ENCODE measurements at regions not wholly inside any gene's neighbourhood (a gene's known extent, or its start where the extent isn't known, plus 50 kb on each side); places are given as distances from the start of the nearest gene placed in this dataset.

- Histone ChIP-seq H3K9ac (ENCODE audit: insufficient read depth, low read depth, low read length) (no peak overlapping the region), H3K79me2 (ENCODE audit: insufficient read depth, low read length) (no peaks in the 10 kb centered on the region), H4K20me1 (ENCODE audit: insufficient read depth, low read length) (no peaks in the 10 kb centered on the region), H3K27me3 (ENCODE audit: control insufficient read depth in 1 of 2, insufficient read depth in 2 of 2, low read length in 2 of 2) (no peaks in the 10 kb centered on the region; a peak in 1 of 5 replicates), H3K9me3 (ENCODE audit: low read length) (no peaks in the 10 kb centered on the region), H2AFZ (ENCODE audit: low read length) (no peak overlapping the region), H3K4me2 (ENCODE audit: low read depth, low read length) (no peak overlapping the region), H3K4me3 (replicated peaks in 1 of 3; ENCODE audit: insufficient read depth in 1 of 3, low read depth in 2 of 3, low read length in 3 of 3) (no peak overlapping the region), H3K27ac (ENCODE audit: extremely low read length, insufficient read depth, low read length) (no peak overlapping the region), H3K4me1 (ENCODE audit: insufficient read depth, low read length) (no peaks in the 10 kb centered on the region), H3K36me3 (replicated peaks in 1 of 2; ENCODE audit: control insufficient read depth in 1 of 2, insufficient read depth in 2 of 2, low read length in 2 of 2) (no peaks in the 10 kb centered on the region)
- WGBS (ENCODE audit: low lambda C conversion rate) = 2% methylated on average over 4 of the region's 4 CpGs
- DNase-seq (ENCODE audit: low spot score) (no peak), FAIRE-seq (no peak), ATAC-seq (no peak)
- intact Hi-C loops (cut with micrococcal nuclease; ENCODE audit: unreplicated experiment) = no loop called here
- in situ Hi-C loops (cut with HindIII; ENCODE audit: extremely low pct_ligation_motif_present, low pct_unique_long_range_greater_than_20kb) = no loop called here
- BruUV-seq (replicated peaks) = no TSS peak
- CTCF ChIA-PET (ENCODE audit: low intra/inter-chr PET ratio, low total read pairs) = no interaction called here
- no peak for TF ChIP-seq ZFP62 (CRISPR knock-in tag; IDR thresholded peaks at IDR 0.05)
- TF ChIP-seq ZNF205 (CRISPR knock-in tag; IDR thresholded peaks at IDR 0.05) = no peak
- POLR2A ChIA-PET = no interaction called here
These were observed 328.6 kb upstream of the F9 start for GRCh38 chrX:139201924-139202323.

- Histone ChIP-seq H3K9ac (ENCODE audit: insufficient read depth, low read depth, low read length) (no peak overlapping the region), H3K9me3 (ENCODE audit: low read length) (no peaks in the 10 kb centered on the region), H2AFZ (ENCODE audit: low read length) (no peak overlapping the region), H3K4me2 (ENCODE audit: low read depth, low read length) (no peak overlapping the region), H3K27ac (ENCODE audit: extremely low read length, insufficient read depth, low read length) (no peak overlapping the region), H3K4me3 (replicated peaks in 1 of 3; ENCODE audit: insufficient read depth in 1 of 3, low read depth in 2 of 3, low read length in 3 of 3) (no peak overlapping the region), H3K27me3 (ENCODE audit: control insufficient read depth in 1 of 2, insufficient read depth in 2 of 2, low read length in 2 of 2) (no peaks in the 10 kb centered on the region; a peak in 1 of 5 replicates), H3K4me1 (ENCODE audit: insufficient read depth, low read length) (no peaks in the 10 kb centered on the region), H3K36me3 (replicated peaks in 1 of 2; ENCODE audit: control insufficient read depth in 1 of 2, insufficient read depth in 2 of 2, low read length in 2 of 2) (no peaks in the 10 kb centered on the region), H4K20me1 (ENCODE audit: insufficient read depth, low read length) (no peaks in the 10 kb centered on the region), H3K79me2 (ENCODE audit: insufficient read depth, low read length) (no peaks in the 10 kb centered on the region)
- ChIA-PET POLR2A (no interaction called here), CTCF (ENCODE audit: low intra/inter-chr PET ratio, low total read pairs) (no interaction called here)
- ATAC-seq (no peak), FAIRE-seq (no peak), DNase-seq (ENCODE audit: low spot score) (no peak)
- in situ Hi-C loops (cut with HindIII; ENCODE audit: extremely low pct_ligation_motif_present, low pct_unique_long_range_greater_than_20kb) (no loop called here), intact Hi-C loops (cut with micrococcal nuclease; ENCODE audit: unreplicated experiment) (no loop called here)
- 0% methylated on average over 6 of the region's 6 CpGs for WGBS (ENCODE audit: low lambda C conversion rate)
- no TSS peak for BruUV-seq (replicated peaks)
- no peak for TF ChIP-seq ZNF318 (CRISPR knock-in tag; IDR thresholded peaks at IDR 0.05)
- no peak for TF ChIP-seq FOXC1 (CRISPR knock-in tag; IDR thresholded peaks at IDR 0.05; ENCODE audit: borderline replicate concordance)
- TF ChIP-seq ZNF501 (CRISPR knock-in tag; IDR thresholded peaks at IDR 0.05) = no peak
- TF ChIP-seq ZNF17 (CRISPR knock-in tag; IDR thresholded peaks at IDR 0.05) = no peak
- TF ChIP-seq MIXL1 (CRISPR knock-in tag; IDR thresholded peaks at IDR 0.05) = no peak
- TF ChIP-seq EZH2 (conservative IDR thresholded peaks at IDR 0.05; ENCODE audit: low read depth, low read length) = no peak
These were observed 329.7 kb upstream of the F9 start for GRCh38 chrX:139200793-139201192.

Measured in HepG2 (cell line).